ENCODE measurements at regions not wholly inside any gene's neighbourhood (a gene's known extent, or its start where the extent isn't known, plus 50 kb on each side); places are given as distances from the start of the nearest gene placed in this dataset.

DNA sequence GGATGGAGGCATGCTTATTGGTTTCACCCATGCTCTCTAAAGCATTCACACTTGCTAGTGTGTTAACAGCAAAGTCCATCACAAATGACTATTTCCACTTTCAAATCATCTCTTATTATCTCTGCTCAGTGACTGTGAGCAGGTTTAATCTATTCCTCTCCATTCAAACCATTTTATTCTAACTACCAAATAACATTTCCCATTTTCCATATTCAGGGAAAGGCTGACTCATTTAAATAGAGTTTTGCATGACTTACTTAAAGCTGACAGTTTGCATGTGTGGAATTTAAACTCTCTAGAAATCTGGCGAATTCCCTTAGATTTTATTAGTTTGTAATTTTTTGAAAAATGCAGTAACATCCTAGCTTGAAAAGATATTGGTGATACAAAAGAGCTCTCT, 615.7 kb upstream of the LRRC4C start:
- H3K4me3 ChIP-seq (ENCODE audit: low read depth in 1 of 5, low read length in 5 of 5): no peak overlapping the region
- H3K27ac ChIP-seq (ENCODE audit: low read depth, low read length): no peak overlapping the region
- H3K9ac ChIP-seq (ENCODE audit: low read length in 5 of 5): no peak overlapping the region
- no peaks in the 10 kb centered on the region for H3K4me1 ChIP-seq (ENCODE audit: control insufficient read depth in 5 of 5, insufficient read depth in 5 of 5, low read length in 5 of 5)
- no peaks in the 10 kb centered on the region for H3K27me3 ChIP-seq (ENCODE audit: control insufficient read depth in 5 of 5, insufficient read depth in 4 of 5, low read length in 5 of 5)
- H3K36me3 ChIP-seq (ENCODE audit: control insufficient read depth in 5 of 5, insufficient read depth in 5 of 5, low read length in 5 of 5): no peaks in the 10 kb centered on the region
- no peaks in the 10 kb centered on the region for H3K9me3 ChIP-seq (ENCODE audit: control insufficient read depth in 5 of 5, low read length in 5 of 5)

- no peaks in the 10 kb centered on the region for H3K4me1 ChIP-seq (ENCODE audit: control insufficient read depth in 5 of 5, insufficient read depth in 5 of 5, low read length in 5 of 5)
- no peaks in the 10 kb centered on the region for H3K27me3 ChIP-seq (ENCODE audit: control insufficient read depth in 5 of 5, insufficient read depth in 4 of 5, low read length in 5 of 5)
- no peaks in the 10 kb centered on the region for H3K9me3 ChIP-seq (ENCODE audit: control insufficient read depth in 5 of 5, low read length in 5 of 5)
- H3K36me3 ChIP-seq (ENCODE audit: control insufficient read depth in 5 of 5, insufficient read depth in 5 of 5, low read length in 5 of 5): no peaks in the 10 kb centered on the region
- H3K4me3 ChIP-seq (ENCODE audit: low read depth in 1 of 5, low read length in 5 of 5): no peak overlapping the region
- no peak overlapping the region for H3K27ac ChIP-seq (ENCODE audit: low read depth, low read length)
- no peak overlapping the region for H3K9ac ChIP-seq (ENCODE audit: low read length in 5 of 5)
Observed at GRCh38 chr11:42077794-42078193, 618.3 kb upstream of the LRRC4C start.

GRCh38 chr11:42085736-42086135, 626.3 kb upstream of the LRRC4C start:
- Histone ChIP-seq H3K36me3 (ENCODE audit: control insufficient read depth in 5 of 5, insufficient read depth in 5 of 5, low read length in 5 of 5) (no peaks in the 10 kb centered on the region), H3K4me1 (ENCODE audit: control insufficient read depth in 5 of 5, insufficient read depth in 5 of 5, low read length in 5 of 5) (no peaks in the 10 kb centered on the region), H3K9me3 (ENCODE audit: control insufficient read depth in 5 of 5, low read length in 5 of 5) (no peaks in the 10 kb centered on the region), H3K9ac (ENCODE audit: low read length in 5 of 5) (no peak overlapping the region), H3K27ac (ENCODE audit: low read depth, low read length) (no peak overlapping the region), H3K4me3 (ENCODE audit: low read depth in 1 of 5, low read length in 5 of 5) (no peak overlapping the region), H3K27me3 (ENCODE audit: control insufficient read depth in 5 of 5, insufficient read depth in 4 of 5, low read length in 5 of 5) (no peaks in the 10 kb centered on the region)

GRCh38 chr11:42093541-42093940, 634.1 kb upstream of the LRRC4C start:
- Histone ChIP-seq H3K9ac (ENCODE audit: low read length in 5 of 5) (no peak overlapping the region), H3K9me3 (ENCODE audit: control insufficient read depth in 5 of 5, low read length in 5 of 5) (peaks cover 0 to 15% (median 6%) of the 10 kb centered on the region in 5 donors), H3K4me1 (ENCODE audit: control insufficient read depth in 5 of 5, insufficient read depth in 5 of 5, low read length in 5 of 5) (peaks cover 0 to 15% (median 2%) of the 10 kb centered on the region in 5 donors), H3K4me3 (ENCODE audit: low read depth in 1 of 5, low read length in 5 of 5) (no peak overlapping the region), H3K27ac (ENCODE audit: low read depth, low read length) (no peak overlapping the region), H3K27me3 (ENCODE audit: control insufficient read depth in 5 of 5, insufficient read depth in 4 of 5, low read length in 5 of 5) (no peaks in the 10 kb centered on the region), H3K36me3 (ENCODE audit: control insufficient read depth in 5 of 5, insufficient read depth in 5 of 5, low read length in 5 of 5) (no peaks in the 10 kb centered on the region)

- no peaks in the 10 kb centered on the region for H3K27me3 ChIP-seq (ENCODE audit: control insufficient read depth in 5 of 5, insufficient read depth in 4 of 5, low read length in 5 of 5)
- H3K4me1 ChIP-seq (ENCODE audit: control insufficient read depth in 5 of 5, insufficient read depth in 5 of 5, low read length in 5 of 5): peaks cover 0 to 15% (median 7%) of the 10 kb centered on the region in 5 donors
- H3K9me3 ChIP-seq (ENCODE audit: control insufficient read depth in 5 of 5, low read length in 5 of 5): peaks cover 0 to 15% (median 6%) of the 10 kb centered on the region in 5 donors
- H3K27ac ChIP-seq (ENCODE audit: low read depth, low read length): peak overlapping the region; percentile 7
- H3K36me3 ChIP-seq (ENCODE audit: control insufficient read depth in 5 of 5, insufficient read depth in 5 of 5, low read length in 5 of 5): no peaks in the 10 kb centered on the region
- H3K4me3 ChIP-seq (ENCODE audit: low read depth in 1 of 5, low read length in 5 of 5): no peak overlapping the region
- no peak overlapping the region for H3K9ac ChIP-seq (ENCODE audit: low read length in 5 of 5)
Observed at GRCh38 chr11:42098075-42098474, 638.6 kb upstream of the LRRC4C start.

DNA sequence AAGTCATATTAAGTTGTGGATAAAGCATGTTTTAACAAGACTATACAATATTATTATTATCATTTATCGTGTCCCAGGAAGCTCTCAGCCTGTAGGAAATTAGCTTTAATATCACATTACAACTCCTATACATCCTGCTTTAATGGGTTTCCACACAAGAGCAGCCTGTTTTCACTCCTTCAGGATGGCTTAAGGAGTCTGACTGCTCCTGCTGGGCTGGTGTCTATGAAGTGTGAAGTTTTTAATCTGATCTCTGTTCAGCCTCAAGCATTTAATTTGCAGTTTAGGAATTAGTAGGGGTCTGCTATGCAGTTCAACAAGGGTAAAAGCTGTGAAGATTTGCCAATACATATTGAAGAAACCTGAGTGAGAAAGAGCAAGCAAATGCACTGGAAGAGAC, 653.4 kb upstream of the LRRC4C start:
- Histone ChIP-seq H3K9ac (ENCODE audit: low read length in 5 of 5) (no peak overlapping the region), H3K36me3 (ENCODE audit: control insufficient read depth in 5 of 5, insufficient read depth in 5 of 5, low read length in 5 of 5) (no peaks in the 10 kb centered on the region), H3K4me1 (ENCODE audit: control insufficient read depth in 5 of 5, insufficient read depth in 5 of 5, low read length in 5 of 5) (no peaks in the 10 kb centered on the region), H3K4me3 (ENCODE audit: low read depth in 1 of 5, low read length in 5 of 5) (no peak overlapping the region), H3K27me3 (ENCODE audit: control insufficient read depth in 5 of 5, insufficient read depth in 4 of 5, low read length in 5 of 5) (no peaks in the 10 kb centered on the region), H3K9me3 (ENCODE audit: control insufficient read depth in 5 of 5, low read length in 5 of 5) (no peaks in the 10 kb centered on the region), H3K27ac (ENCODE audit: low read depth, low read length) (no peak overlapping the region)

DNA sequence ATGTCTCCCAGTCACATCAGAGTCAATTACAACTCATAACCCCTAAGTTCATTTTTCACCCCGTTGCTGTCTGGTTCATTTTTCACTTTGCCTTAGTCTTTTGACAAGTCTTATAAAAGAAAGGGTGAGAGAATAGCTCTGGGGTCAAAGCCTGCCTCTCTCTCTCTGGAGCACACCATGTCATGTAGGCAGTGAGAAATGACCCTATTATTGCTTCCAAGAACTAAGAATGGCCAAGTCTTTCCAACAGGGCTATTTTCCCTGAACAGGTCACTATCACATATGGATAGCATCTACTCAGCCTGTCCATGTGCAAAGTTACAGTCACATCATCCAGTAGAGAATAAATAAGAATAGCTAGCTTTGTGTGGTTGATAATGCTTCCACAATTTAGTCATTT, 655.5 kb upstream of the LRRC4C start:
- H3K4me3 ChIP-seq (ENCODE audit: low read depth in 1 of 5, low read length in 5 of 5): no peak overlapping the region
- no peak overlapping the region for H3K27ac ChIP-seq (ENCODE audit: low read depth, low read length)
- no peaks in the 10 kb centered on the region for H3K4me1 ChIP-seq (ENCODE audit: control insufficient read depth in 5 of 5, insufficient read depth in 5 of 5, low read length in 5 of 5)
- no peaks in the 10 kb centered on the region for H3K9me3 ChIP-seq (ENCODE audit: control insufficient read depth in 5 of 5, low read length in 5 of 5)
- H3K9ac ChIP-seq (ENCODE audit: low read length in 5 of 5): no peak overlapping the region
- H3K27me3 ChIP-seq (ENCODE audit: control insufficient read depth in 5 of 5, insufficient read depth in 4 of 5, low read length in 5 of 5): no peaks in the 10 kb centered on the region
- no peaks in the 10 kb centered on the region for H3K36me3 ChIP-seq (ENCODE audit: control insufficient read depth in 5 of 5, insufficient read depth in 5 of 5, low read length in 5 of 5)

- H3K27me3 ChIP-seq (ENCODE audit: control insufficient read depth in 5 of 5, insufficient read depth in 4 of 5, low read length in 5 of 5): no peaks in the 10 kb centered on the region
- H3K9me3 ChIP-seq (ENCODE audit: control insufficient read depth in 5 of 5, low read length in 5 of 5): no peaks in the 10 kb centered on the region
- no peak overlapping the region for H3K27ac ChIP-seq (ENCODE audit: low read depth, low read length)
- H3K9ac ChIP-seq (ENCODE audit: low read length in 5 of 5): no peak overlapping the region
- no peak overlapping the region for H3K4me3 ChIP-seq (ENCODE audit: low read depth in 1 of 5, low read length in 5 of 5)
- H3K36me3 ChIP-seq (ENCODE audit: control insufficient read depth in 5 of 5, insufficient read depth in 5 of 5, low read length in 5 of 5): no peaks in the 10 kb centered on the region
- H3K4me1 ChIP-seq (ENCODE audit: control insufficient read depth in 5 of 5, insufficient read depth in 5 of 5, low read length in 5 of 5): peaks cover 0 to 12% (median 5%) of the 10 kb centered on the region in 5 donors
Observed at GRCh38 chr11:42138454-42138853, 679.0 kb upstream of the LRRC4C start.

- Histone ChIP-seq H3K4me3 (ENCODE audit: low read depth in 1 of 5, low read length in 5 of 5) (no peak overlapping the region), H3K9ac (ENCODE audit: low read length in 5 of 5) (no peak overlapping the region), H3K36me3 (ENCODE audit: control insufficient read depth in 5 of 5, insufficient read depth in 5 of 5, low read length in 5 of 5) (no peaks in the 10 kb centered on the region), H3K27me3 (ENCODE audit: control insufficient read depth in 5 of 5, insufficient read depth in 4 of 5, low read length in 5 of 5) (no peaks in the 10 kb centered on the region), H3K4me1 (ENCODE audit: control insufficient read depth in 5 of 5, insufficient read depth in 5 of 5, low read length in 5 of 5) (peaks cover 0 to 11% (median 5%) of the 10 kb centered on the region in 5 donors), H3K9me3 (ENCODE audit: control insufficient read depth in 5 of 5, low read length in 5 of 5) (peaks cover 0 to 7% (median 3%) of the 10 kb centered on the region in 5 donors), H3K27ac (ENCODE audit: low read depth, low read length) (no peak overlapping the region)
Observed at GRCh38 chr11:42145311-42145710, 685.9 kb upstream of the LRRC4C start.

DNA sequence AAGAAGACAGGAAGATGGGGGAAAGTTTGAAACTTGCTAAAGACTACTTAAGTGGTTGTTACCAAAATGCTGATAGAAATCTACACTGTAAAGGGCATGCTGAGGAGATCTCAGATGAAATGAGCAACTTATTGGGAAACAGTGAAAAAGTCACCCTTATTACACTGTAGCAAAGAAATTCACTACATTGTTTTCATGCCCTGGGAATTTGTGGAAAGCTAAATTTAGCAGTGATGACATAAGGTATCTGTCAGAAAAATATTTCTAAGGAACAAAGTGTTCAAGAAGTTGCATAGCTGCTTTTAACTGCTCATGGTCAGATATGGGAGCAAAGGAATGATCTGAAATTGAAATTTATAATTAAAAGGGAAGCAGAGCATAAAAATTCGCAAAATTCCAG, 702.4 kb upstream of the LRRC4C start:
- Histone ChIP-seq H3K27me3 (ENCODE audit: control insufficient read depth in 5 of 5, insufficient read depth in 4 of 5, low read length in 5 of 5) (no peaks in the 10 kb centered on the region), H3K27ac (ENCODE audit: low read depth, low read length) (peak overlapping the region; percentile 13), H3K9me3 (ENCODE audit: control insufficient read depth in 5 of 5, low read length in 5 of 5) (peaks cover 0 to 7% (median 0%) of the 10 kb centered on the region in 5 donors), H3K4me1 (ENCODE audit: control insufficient read depth in 5 of 5, insufficient read depth in 5 of 5, low read length in 5 of 5) (peaks cover 0 to 12% (median 0%) of the 10 kb centered on the region in 5 donors), H3K36me3 (ENCODE audit: control insufficient read depth in 5 of 5, insufficient read depth in 5 of 5, low read length in 5 of 5) (no peaks in the 10 kb centered on the region), H3K4me3 (ENCODE audit: low read depth in 1 of 5, low read length in 5 of 5) (no peak overlapping the region), H3K9ac (ENCODE audit: low read length in 5 of 5) (no peak overlapping the region)

- no peak overlapping the region for H3K4me3 ChIP-seq (ENCODE audit: low read depth in 1 of 5, low read length in 5 of 5)
- H3K9ac ChIP-seq (ENCODE audit: low read length in 5 of 5): no peak overlapping the region
- no peaks in the 10 kb centered on the region for H3K36me3 ChIP-seq (ENCODE audit: control insufficient read depth in 5 of 5, insufficient read depth in 5 of 5, low read length in 5 of 5)
- no peak overlapping the region for H3K27ac ChIP-seq (ENCODE audit: low read depth, low read length)
- H3K4me1 ChIP-seq (ENCODE audit: control insufficient read depth in 5 of 5, insufficient read depth in 5 of 5, low read length in 5 of 5): peaks cover 0 to 7% (median 0%) of the 10 kb centered on the region in 5 donors
- no peaks in the 10 kb centered on the region for H3K9me3 ChIP-seq (ENCODE audit: control insufficient read depth in 5 of 5, low read length in 5 of 5)
- H3K27me3 ChIP-seq (ENCODE audit: control insufficient read depth in 5 of 5, insufficient read depth in 4 of 5, low read length in 5 of 5): no peaks in the 10 kb centered on the region
Observed at GRCh38 chr11:42169191-42169590, 709.7 kb upstream of the LRRC4C start.
